Activated CD8-positive, alpha-beta T cell treated with anti-CD3 and anti-CD28 coated beads, Interleukin-2, amount 10 ng/mL, durations not matched to agents 7 days and 5 days (primary cell): ENCODE measurements at regions not wholly inside any gene's neighbourhood (a gene's known extent, or its start where the extent isn't known, plus 50 kb on each side); places are given as distances from the start of the nearest gene placed in this dataset.
"Not testable (repeated sequence)": the region's sequence is repeated elsewhere in the genome, so short reads cannot be mapped to it uniquely, and the experiment has no call there.

Experiments used
- ATAC-seq: fragments of 150-1000 bp; cut with Tn5 transposase; one replicate; pipeline ENCODE4 v1.10.0; 2021; ENCODE audit warnings: moderate library complexity
- CTCF ChIA-PET: fragments of 350-600 bp; sonication (Branson Sonifier 250); formaldehyde crosslinking; loops from one replicate; lab custom pipeline; 2021; ENCODE audit warnings: antibody characterized with exemption; lab: Charles Lee
- POLR2A ChIA-PET: fragments of 350-600 bp; sonication (Branson Sonifier 250); formaldehyde crosslinking; loops from one replicate; lab custom pipeline; 2021; ENCODE audit warnings: antibody characterized with exemption; lab: Charles Lee
- DNase-seq: peaks from one replicate; pipeline ENCODE4 v3.0.0-alpha.2; 2020
- H3K27ac Mint-ChIP-seq: one replicate; pipeline ENCODE4 v1.8.0; 2021; ENCODE audit warnings: mild to moderate bottlenecking, mixed read lengths
- H3K27me3 Mint-ChIP-seq: one replicate; pipeline ENCODE4 v1.8.0; 2021; ENCODE audit warnings: low read depth, mixed read lengths
- H3K36me3 Mint-ChIP-seq: one replicate; pipeline ENCODE4 v1.8.0; 2021; ENCODE audit warnings: low read depth, mixed read lengths
- H3K4me1 Mint-ChIP-seq: one replicate; pipeline ENCODE4 v1.8.0; 2021; ENCODE audit warnings: low read depth, mixed read lengths
- H3K4me3 Mint-ChIP-seq: one replicate; pipeline ENCODE4 v1.8.0; 2021; ENCODE audit warnings: mild to moderate bottlenecking, mixed read lengths
- H3K9me3 Mint-ChIP-seq: one replicate; pipeline ENCODE4 v1.8.0; 2022; ENCODE audit warnings: mixed read lengths; ENCODE audit not compliant: insufficient read depth

GRCh38 chr14:71388336-71388735 is 481.1 kb downstream of the PCNX1 start:
- Mint-ChIP-seq H3K36me3 (peaks cover 6% of the 10 kb centered on the region), H3K27ac (no peak overlapping the region), H3K27me3 (no peaks in the 10 kb centered on the region), H3K4me1 (peaks cover 12% of the 10 kb centered on the region), H3K9me3 (no peaks in the 10 kb centered on the region), H3K4me3 (no peak overlapping the region)
- ChIA-PET POLR2A (no interaction called here), CTCF (interaction anchor here (0.6 to 1.1 kb wide), 3 partner anchors 15 to 64 kb away, joined by 3 read pairs; no protein-coding TSS in a partner anchor)
- DNase-seq: no peak
- ATAC-seq: no peak

- CTCF ChIA-PET: interaction anchor here (0.6 to 1.1 kb wide), 2 partner anchors 15 to 63 kb away, joined by 3 read pairs; no protein-coding TSS in a partner anchor
- H3K9me3 Mint-ChIP-seq: no peaks in the 10 kb centered on the region
- H3K4me3 Mint-ChIP-seq: no peak overlapping the region
These were observed 481.6 kb downstream of the PCNX1 start for GRCh38 chr14:71388862-71389261.

GRCh38 chr14:71394386-71394785 is 487.1 kb downstream of the PCNX1 start:
- CTCF ChIA-PET: interaction anchor here (1.6 to 3.0 kb wide), 3 partner anchors 10 to 252 kb away, joined by 4 to 13 read pairs (median 4); no protein-coding TSS in a partner anchor
- Mint-ChIP-seq H3K9me3 (no peaks in the 10 kb centered on the region), H3K27me3 (no peaks in the 10 kb centered on the region), H3K4me3 (no peak overlapping the region), H3K27ac (no peak overlapping the region), H3K4me1 (peaks cover 19% of the 10 kb centered on the region), H3K36me3 (peaks cover 4% of the 10 kb centered on the region)
- ATAC-seq: no peak
- POLR2A ChIA-PET: no interaction called here
- DNase-seq: no peak

More at GRCh38 chr14:71388862-71389261, 481.6 kb downstream of the PCNX1 start:
- H3K4me1 Mint-ChIP-seq: peaks cover 12% of the 10 kb centered on the region
- H3K27ac Mint-ChIP-seq: no peak overlapping the region
- no peaks in the 10 kb centered on the region for H3K27me3 Mint-ChIP-seq
- H3K36me3 Mint-ChIP-seq: peaks cover 6% of the 10 kb centered on the region
- POLR2A ChIA-PET: no interaction called here
- ATAC-seq (no peak), DNase-seq (no peak)

GRCh38 chr14:71395151-71395604 is 487.9 kb downstream of the PCNX1 start:
- ATAC-seq: no peak
- Mint-ChIP-seq H3K4me1 (peaks cover 26% of the 10 kb centered on the region), H3K9me3 (no peaks in the 10 kb centered on the region), H3K4me3 (no peak overlapping the region), H3K27ac (no peak overlapping the region), H3K36me3 (peaks cover 4% of the 10 kb centered on the region), H3K27me3 (no peaks in the 10 kb centered on the region)
- DNase-seq: no peak
- POLR2A ChIA-PET: interaction anchor here (0.6 kb wide), 1 partner anchor 73 kb away, joined by 3 read pairs; no protein-coding TSS in a partner anchor
- CTCF ChIA-PET: interaction anchor here (0.7 to 3.0 kb wide), 3 partner anchors 9 to 74 kb away, joined by 3 to 13 read pairs (median 4); no protein-coding TSS in a partner anchor

- no peak for ATAC-seq
- no peak for DNase-seq
- Mint-ChIP-seq H3K36me3 (peaks cover 4% of the 10 kb centered on the region), H3K27ac (no peak overlapping the region), H3K9me3 (no peaks in the 10 kb centered on the region), H3K27me3 (no peaks in the 10 kb centered on the region), H3K4me3 (no peak overlapping the region), H3K4me1 (peaks cover 29% of the 10 kb centered on the region)
- POLR2A ChIA-PET: interaction anchor here (0.6 kb wide), 1 partner anchor 73 kb away, joined by 3 read pairs; no protein-coding TSS in a partner anchor
- CTCF ChIA-PET: interaction anchor here (0.7 to 3.0 kb wide), 3 partner anchors 9 to 74 kb away, joined by 3 to 13 read pairs (median 4); no protein-coding TSS in a partner anchor
These were observed 488.4 kb downstream of the PCNX1 start for GRCh38 chr14:71395636-71396035.

GRCh38 chr14:71396050-71396677 is 488.9 kb downstream of the PCNX1 start:
- Mint-ChIP-seq H3K4me3 (no peak overlapping the region), H3K27me3 (no peaks in the 10 kb centered on the region), H3K9me3 (no peaks in the 10 kb centered on the region), H3K36me3 (peaks cover 4% of the 10 kb centered on the region), H3K4me1 (peaks cover 33% of the 10 kb centered on the region), H3K27ac (no peak overlapping the region)
- CTCF ChIA-PET: interaction anchor here (1.8 to 3.0 kb wide), 2 partner anchors 8 to 75 kb away, joined by 4 to 13 read pairs; no protein-coding TSS in a partner anchor
- POLR2A ChIA-PET: interaction anchor here (0.6 kb wide), 1 partner anchor 74 kb away, joined by 3 read pairs; no protein-coding TSS in a partner anchor
- no peak for DNase-seq
- no peak for ATAC-seq

- POLR2A ChIA-PET: no interaction called here
- no peaks in the 10 kb centered on the region for H3K9me3 Mint-ChIP-seq
- H3K36me3 Mint-ChIP-seq: peaks cover 2% of the 10 kb centered on the region
- H3K4me3 Mint-ChIP-seq: no peak overlapping the region
- H3K4me1 Mint-ChIP-seq: peaks cover 33% of the 10 kb centered on the region
- peak overlapping the region; percentile 37 for H3K27ac Mint-ChIP-seq
- no peak for DNase-seq
- CTCF ChIA-PET: no interaction called here
- ATAC-seq: no peak
- no peaks in the 10 kb centered on the region for H3K27me3 Mint-ChIP-seq
These were observed 490.1 kb downstream of the PCNX1 start for GRCh38 chr14:71397371-71397770.

- ChIA-PET POLR2A (interaction anchor here (1.6 to 2.8 kb wide), 2 partner anchors 77 to 256 kb away, joined by 5 to 19 read pairs; partner anchors contain the start of gene SIPA1L1), CTCF (interaction anchor here (1.2 to 8.1 kb wide), 3 partner anchors 38 to 256 kb away, joined by 4 to 150 read pairs (median 5); no protein-coding TSS in a partner anchor)
- Mint-ChIP-seq H3K36me3 (no peaks in the 10 kb centered on the region), H3K9me3 (no peaks in the 10 kb centered on the region), H3K4me3 (no peak overlapping the region), H3K27me3 (no peaks in the 10 kb centered on the region), H3K27ac (peak overlapping the region; percentile 85), H3K4me1 (peaks cover 35% of the 10 kb centered on the region)
- ATAC-seq: peak; percentile 14
- DNase-seq: no peak
These were observed 491.2 kb downstream of the PCNX1 start for GRCh38 chr14:71398450-71398849.

- Mint-ChIP-seq H3K4me1 (peaks cover 39% of the 10 kb centered on the region), H3K4me3 (peak overlapping the region; percentile 12), H3K36me3 (no peaks in the 10 kb centered on the region), H3K27me3 (no peaks in the 10 kb centered on the region), H3K9me3 (no peaks in the 10 kb centered on the region), H3K27ac (peak overlapping the region; percentile 85)
- ATAC-seq: peak; percentile 85
- ChIA-PET POLR2A (interaction anchor here (1.6 to 2.8 kb wide), 2 partner anchors 78 to 256 kb away, joined by 5 to 19 read pairs; partner anchors contain the start of gene SIPA1L1), CTCF (interaction anchor here (1.2 to 8.1 kb wide), 3 partner anchors 39 to 256 kb away, joined by 4 to 150 read pairs (median 5); no protein-coding TSS in a partner anchor)
- DNase-seq: peak; percentile 45
These were observed 491.8 kb downstream of the PCNX1 start for GRCh38 chr14:71399057-71399487.

GRCh38 chr14:71400871-71401321 is 493.6 kb downstream of the PCNX1 start:
- DNase-seq (no peak), ATAC-seq (peak; percentile 31)
- H3K4me3 Mint-ChIP-seq: no peak overlapping the region
- ChIA-PET CTCF (interaction anchor here (1.5 to 8.1 kb wide), 2 partner anchors 76 to 352 kb away, joined by 3 to 150 read pairs; no protein-coding TSS in a partner anchor), POLR2A (interaction anchor here (2.8 kb wide), 1 partner anchor 79 kb away, joined by 19 read pairs; the partner anchor contains the start of gene SIPA1L1)
- peaks cover 2% of the 10 kb centered on the region for H3K36me3 Mint-ChIP-seq
- peaks cover 36% of the 10 kb centered on the region for H3K4me1 Mint-ChIP-seq
- peak overlapping the region; percentile 48 for H3K27ac Mint-ChIP-seq
- no peaks in the 10 kb centered on the region for H3K9me3 Mint-ChIP-seq
- H3K27me3 Mint-ChIP-seq: no peaks in the 10 kb centered on the region

- not testable (repeated sequence) for H3K4me3 Mint-ChIP-seq, DNase-seq, ATAC-seq, H3K27me3 Mint-ChIP-seq, H3K9me3 Mint-ChIP-seq, H3K36me3 Mint-ChIP-seq, H3K27ac Mint-ChIP-seq
- POLR2A ChIA-PET: interaction anchor here (3.8 kb wide), 1 partner anchor 80 kb away, joined by 23 read pairs; no protein-coding TSS in a partner anchor
- CTCF ChIA-PET: interaction anchor here (1.8 to 8.1 kb wide), 2 partner anchors 78 to 270 kb away, joined by 4 to 150 read pairs; no protein-coding TSS in a partner anchor
- peaks cover 34% of the 10 kb centered on the region for H3K4me1 Mint-ChIP-seq
These were observed 495.2 kb downstream of the PCNX1 start for GRCh38 chr14:71402415-71402814.
